ENCODE measurements at regions not wholly inside any gene's neighbourhood (a gene's known extent, or its start where the extent isn't known, plus 50 kb on each side); places are given as distances from the start of the nearest gene placed in this dataset.
"Not testable (repeated sequence)": the region's sequence is repeated elsewhere in the genome, so short reads cannot be mapped to it uniquely, and the experiment has no call there.

DNA sequence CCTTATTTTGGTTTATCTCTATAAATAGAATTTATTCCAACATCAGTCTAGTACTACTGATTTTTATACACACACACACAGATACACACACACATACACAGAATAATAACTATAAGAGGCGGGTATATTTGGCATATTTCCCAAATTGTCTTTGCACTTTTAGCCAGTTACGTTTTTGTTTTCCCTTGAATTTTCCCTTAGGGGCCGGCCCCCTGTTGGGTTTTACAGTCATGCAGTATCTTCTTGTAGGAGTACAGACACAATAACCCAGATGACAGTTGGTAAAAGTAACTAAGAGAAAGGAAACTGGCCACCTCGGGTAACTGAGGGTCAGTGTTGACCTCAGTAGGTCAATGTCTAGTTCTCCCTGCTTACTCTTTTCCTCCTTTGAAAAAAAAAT is 50.9 kb downstream of the DISP1 start:
- no peak for DNase-seq

DNA sequence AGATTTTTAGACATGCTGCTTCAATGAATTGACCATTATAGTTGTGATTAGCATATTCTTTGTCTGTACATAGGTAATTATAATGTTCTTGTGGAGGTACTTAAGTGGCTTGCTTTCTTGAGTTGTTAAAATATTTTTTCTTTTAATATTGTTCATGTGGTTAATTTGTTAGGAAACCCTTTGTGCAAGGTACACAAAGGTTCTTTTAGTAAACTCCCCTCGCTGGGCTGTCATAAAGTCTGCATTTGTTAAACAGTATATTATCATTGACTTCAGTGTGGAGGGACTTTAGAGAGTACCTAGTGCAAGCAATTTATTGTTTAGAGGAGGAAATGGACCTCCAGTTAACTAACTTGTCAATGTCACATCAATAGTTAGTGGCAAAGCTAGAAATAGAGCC is 52.5 kb downstream of the DISP1 start:
- no peak for DNase-seq

DNA sequence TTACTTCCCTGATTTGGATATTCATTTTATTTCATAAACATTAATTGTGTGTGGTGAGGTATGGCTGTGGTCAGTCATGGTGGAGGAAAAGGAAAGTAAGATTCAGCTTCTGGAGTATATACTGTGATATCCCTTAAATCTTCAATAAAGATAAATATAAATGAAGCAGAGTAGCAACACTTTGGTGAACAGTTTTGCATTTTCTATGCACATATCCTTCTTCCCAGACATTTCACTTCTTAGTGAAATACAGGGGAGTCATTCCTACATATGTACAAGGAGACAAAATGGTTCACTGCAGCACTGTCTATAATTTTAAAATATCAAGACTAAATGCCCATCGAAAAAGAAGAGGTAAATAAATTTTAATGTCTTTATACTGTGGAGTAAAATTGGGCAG is 61.3 kb downstream of the DISP1 start:
- DNase-seq: no peak

DNA sequence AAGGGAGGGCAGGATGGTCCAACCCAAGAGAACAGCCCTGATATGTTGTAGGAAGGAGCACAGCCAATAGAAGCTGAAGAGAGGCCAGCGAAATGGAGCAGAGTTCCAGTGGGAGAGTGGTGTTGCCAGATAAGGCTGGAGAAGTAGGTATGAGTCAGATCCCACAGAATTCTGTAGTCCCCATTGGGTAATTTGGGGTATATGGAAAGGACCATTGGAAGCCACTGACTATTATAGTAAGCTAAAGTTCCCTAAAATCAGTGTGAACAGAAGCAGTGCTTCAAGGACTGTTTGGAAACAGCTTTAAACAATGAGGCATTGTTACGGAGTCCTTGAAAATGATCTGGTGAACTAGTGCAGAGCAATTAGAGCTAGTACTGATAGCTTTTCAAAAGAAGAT is 63.0 kb downstream of the DISP1 start:
- DNase-seq: peak; percentile 9

DNA sequence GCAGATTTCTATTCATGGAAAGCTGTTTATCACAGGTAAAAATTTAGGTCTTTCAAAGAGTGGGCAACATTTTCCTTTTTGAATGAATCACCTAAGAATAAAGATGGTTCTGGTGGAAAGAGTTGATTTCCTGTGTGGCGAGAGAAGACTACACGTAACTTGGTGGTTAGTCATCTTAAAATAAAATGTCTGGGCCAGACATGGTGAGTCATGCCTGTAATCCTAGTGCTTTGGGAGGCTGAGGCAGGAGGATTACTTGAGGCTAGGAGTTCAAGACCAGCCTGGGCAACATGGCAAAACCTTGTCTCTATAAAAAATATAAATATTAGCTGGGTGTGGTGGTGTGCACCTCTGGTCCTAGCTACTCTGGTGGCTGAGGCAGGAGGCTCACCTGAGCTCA is 65.7 kb downstream of the DISP1 start:
- DNase-seq: no peak

DNA sequence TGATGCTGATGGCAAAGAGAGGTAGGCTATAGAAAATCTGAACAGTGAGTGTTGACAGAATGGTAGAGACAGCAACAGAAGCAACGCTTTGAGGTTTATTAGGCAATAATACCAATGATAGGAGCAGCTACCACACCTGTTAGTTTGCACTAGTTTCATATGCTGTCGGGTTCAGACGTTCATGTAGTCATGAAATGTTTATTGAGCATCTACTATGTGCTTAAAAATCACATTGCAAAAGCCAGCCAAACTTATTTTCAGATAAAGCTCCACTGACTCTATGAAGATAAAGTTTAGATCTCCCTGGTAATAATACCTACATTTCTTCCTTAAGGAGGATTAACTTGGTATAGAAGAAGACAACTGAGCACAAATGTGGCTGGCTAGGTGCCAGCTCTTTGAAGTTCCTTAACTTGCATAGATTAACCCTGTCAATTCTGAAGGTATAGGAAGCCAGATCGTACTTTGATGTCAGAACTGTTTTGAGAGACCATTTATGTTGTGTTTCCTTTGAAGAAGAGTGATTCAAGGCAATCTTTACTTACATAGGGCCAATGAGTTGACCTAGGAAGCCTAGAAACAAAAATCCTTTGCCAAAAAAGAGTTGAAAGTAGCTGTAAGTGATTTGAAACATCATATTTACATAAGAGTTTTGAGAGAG is 71.5 kb downstream of the DISP1 start:
- no peak for DNase-seq

DNA sequence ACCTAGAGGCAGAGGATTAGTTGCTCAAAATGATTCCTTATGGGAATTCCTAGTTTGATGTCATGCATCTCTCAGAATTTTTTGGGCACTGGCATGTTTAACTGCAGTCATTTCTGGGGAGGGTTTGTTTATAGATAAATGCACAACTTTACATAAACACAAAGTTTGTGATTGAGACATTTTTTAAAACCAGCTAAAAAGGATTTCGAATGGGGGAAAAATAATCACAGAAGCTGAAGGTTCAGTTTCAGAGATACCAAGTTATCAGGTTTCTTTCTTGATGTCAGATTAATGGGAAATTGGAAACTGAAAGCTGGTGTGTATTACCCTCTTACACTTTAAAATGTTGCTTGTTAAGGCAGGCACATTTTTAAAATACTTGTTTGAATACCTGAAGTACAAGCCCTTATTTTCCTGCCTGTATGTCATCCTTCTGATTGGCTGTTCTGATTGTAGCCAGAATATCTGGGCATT is 72.1 kb downstream of the DISP1 start:
- no peak for DNase-seq

GRCh38 chr1:222889440-222889839 is 74.6 kb downstream of the DISP1 start:
- DNase-seq: no peak

- no peak for DNase-seq
Observed at GRCh38 chr1:222890716-222891115, 75.9 kb downstream of the DISP1 start.

DNA sequence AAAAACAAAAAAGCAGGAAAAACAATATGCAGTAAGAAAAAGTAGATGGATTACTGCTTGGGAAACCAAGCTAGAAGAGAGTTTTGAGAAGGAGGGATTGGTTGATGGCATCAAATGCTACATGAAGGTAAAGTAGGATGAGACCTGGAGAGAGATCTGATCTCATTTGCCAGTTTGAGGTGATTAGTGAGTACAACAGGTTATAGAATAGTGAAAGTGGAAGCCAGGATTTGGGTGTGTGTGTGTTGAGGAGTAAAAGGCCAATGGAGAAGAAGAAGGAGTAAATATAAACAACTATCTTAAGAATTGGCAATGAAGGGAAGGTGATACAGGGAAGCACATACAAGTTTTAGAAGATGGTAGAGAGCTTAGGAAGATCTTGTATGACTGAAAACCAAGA is 76.7 kb downstream of the DISP1 start:
- DNase-seq: no peak

DNA sequence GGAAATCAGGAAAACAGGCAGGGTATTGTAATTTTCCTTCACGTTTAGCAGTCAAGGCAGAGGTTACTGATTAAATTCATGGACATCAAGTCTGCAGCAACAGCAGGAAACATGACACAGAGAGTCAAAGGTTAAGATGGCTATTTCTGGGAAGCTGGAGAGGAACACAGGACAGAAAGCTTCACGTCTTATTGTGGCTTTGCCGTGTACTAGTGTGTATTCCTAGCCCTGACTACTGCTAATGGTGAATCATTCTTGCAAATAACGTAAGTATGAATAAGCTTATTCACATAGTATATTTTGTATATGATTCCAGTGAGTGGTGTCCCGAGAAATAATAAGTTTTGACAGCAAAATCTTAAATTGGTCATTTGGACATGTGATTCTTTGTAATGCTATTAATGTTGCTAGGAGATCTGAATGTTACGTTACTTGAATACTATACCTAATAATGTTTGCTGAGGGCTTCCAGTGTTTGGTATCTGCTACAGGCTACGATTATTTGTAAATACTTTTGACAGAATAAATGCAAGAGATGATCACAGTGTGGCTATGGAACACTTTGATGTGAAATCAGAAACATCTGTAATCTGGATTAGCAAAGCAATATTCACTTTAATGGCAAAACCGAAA is 77.4 kb downstream of the DISP1 start:
- DNase-seq: no peak

DNA sequence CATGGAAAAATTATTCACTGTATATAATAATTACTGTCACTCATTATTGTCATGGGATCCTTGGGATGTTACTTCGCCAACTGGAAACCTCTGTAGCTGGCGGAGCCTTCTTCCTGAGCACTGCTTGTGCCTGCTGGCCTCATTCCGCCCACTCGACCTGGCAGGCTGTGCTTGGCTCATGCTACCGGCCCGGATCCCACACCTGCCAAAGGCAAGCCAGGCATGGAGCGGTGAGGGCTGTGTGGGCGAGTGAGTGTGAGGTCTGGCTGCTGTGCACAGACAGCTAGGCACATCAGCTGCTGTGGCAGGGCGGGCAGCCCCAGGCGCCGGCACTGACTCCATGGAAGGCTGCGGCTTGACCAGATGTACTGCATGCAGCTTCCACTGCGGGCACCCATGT is 78.4 kb downstream of the DISP1 start:
- no peak for DNase-seq

- DNase-seq: no peak
Observed at GRCh38 chr1:222894331-222894730, 79.5 kb downstream of the DISP1 start.

DNA sequence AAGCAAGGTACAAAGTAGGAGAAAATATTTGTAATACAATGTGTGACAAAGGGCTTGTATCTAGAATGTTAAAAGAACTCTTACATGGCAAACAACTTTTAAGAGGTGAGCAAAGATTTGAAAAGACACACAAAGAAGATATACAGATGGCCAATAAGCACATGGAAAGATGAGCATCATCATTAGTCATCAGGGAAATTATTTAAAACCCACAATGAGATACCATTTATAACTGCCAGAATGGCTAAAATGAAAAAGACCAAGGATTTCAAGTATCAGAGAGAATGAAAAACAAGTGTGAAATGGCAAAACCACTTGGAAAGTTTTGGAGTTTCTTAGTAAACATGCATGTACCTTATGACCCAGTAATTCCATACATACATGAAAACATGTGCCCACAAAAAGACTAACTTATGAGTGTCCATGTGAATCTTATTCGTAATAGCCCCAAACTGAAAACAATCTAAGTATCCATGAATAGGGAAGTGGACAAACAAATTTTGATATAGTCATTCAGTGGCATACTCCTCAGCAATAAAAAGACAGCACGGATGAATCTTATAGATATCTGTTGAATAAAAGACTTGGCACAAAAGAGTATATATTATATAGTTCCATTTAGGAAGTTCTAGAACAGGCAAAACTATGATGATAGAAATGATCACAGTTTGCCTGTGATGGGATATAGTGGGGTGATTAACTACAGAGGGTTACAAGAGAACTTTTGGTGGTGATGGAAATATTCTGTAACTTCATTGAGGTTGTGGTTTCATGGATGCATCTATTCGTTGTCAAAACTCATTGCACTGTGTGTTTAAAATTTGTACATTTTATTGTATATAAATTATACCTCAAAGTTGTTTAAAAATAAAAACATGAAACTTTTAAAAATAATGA is 82.0 kb downstream of the DISP1 start:
- no peak for DNase-seq

DNA sequence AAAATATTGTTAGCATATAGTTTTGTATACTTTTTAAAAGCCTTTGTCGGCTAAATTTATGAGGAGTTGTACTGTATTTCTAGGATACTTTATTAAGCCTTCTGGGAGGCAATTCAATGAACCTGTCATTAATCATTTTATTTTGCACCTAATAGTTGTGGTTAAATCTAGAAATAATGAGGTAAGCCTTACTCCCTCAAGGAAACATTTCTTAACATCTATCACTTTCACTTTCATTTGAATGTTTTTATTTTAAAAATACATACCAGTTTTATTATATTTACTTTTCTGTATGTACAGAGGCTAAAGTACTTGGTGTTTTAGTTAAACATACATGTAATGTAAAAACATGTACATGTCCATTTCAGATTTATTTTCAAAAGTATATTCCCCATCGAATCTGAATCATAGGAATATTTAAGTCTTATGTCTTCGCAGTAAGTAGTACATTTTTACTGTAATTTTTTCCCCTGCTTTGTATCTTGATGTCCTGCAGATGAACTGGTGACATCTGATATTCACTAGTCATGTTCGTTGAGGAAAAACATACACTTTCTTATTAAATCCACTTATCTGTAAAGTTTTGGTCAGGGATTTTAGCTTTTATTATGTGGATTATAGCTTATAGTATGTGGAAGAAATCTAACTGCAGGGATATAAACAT is 82.8 kb downstream of the DISP1 start:
- no peak for DNase-seq

DNA sequence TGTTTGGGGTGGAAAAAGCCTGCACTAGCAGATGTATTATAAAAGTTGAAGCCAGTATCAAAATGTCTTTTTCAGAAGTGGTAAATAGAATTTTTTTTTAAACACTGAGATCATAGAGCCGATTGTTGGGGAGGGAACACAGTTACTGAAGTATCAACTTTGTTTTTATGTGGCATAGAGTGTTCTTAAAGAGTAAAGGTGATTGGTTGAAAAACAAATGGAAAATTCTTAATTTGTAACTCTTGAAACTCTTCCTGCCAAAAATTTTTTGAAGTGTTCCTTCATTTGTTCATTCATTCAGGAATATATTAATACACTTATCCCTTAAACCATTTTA is 83.3 kb downstream of the DISP1 start:
- no peak for DNase-seq

DNA sequence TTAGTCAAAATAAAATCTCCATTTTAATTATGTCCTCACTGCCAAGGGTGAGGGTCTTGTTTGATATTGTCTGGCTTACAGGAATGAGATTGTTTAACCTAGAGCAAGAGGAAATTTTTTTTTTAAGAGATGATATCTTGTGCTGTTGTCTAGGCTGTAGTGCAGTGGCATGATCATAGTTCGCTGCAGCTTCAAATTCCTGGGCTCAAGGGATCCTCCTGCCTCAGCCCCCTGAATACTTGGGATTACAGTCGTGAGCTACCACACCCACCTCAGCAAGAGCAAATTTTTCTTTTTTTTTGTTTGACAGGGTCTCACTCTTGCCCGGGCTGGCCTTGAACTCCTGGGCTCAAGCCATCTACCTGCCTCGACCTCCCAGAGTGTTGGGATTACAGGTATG is 84.6 kb downstream of the DISP1 start:
- DNase-seq: no peak

GRCh38 chr1:222904451-222904850 is 89.6 kb downstream of the DISP1 start:
- no peak for DNase-seq

DNA sequence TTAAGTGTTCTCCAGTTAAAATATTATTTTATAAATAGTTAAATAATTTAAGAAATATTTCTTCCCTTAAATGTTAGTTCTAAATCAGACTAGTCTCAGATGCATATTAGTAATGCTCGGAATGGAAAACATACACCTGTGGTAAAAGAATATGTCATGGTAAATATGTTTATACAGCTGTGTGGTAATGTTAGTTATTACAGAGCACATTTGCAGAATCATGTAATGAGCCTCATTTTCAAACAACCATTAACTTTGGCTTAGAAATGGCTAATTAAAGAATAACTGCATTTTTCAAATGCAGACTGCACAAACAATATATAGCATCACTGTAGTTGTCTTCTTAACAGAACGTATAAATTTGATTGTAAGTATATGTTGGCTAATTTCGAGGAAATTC is 90.3 kb downstream of the DISP1 start:
- DNase-seq: no peak

DNA sequence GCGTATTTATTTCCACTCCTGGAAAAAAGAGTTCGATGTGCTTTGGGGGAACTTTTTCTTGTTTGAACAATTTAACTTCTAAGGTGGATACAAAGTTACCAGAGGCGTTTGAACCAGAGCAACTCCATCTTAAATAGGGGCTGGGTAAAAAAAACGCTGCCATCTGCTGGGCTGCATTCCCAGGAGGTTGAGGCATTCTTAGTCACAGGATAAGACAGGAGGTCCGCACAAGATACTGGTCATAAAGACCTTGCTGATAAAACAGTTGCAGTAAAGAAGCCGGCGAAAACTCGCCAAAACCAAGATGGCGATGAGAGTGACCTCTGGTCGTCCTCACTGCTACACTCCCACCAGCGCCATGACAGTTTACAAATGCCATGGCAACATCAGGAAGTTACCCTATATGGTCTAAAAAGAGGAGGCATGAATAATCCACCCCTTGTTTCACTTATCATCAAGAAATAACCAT is 91.5 kb downstream of the DISP1 start:
- not testable (repeated sequence) for DNase-seq

GRCh38 chr1:222909586-222909985 is 94.7 kb downstream of the DISP1 start:
- no peak for DNase-seq

GRCh38 chr1:222910699-222911098 is 95.9 kb downstream of the DISP1 start:
- no peak for DNase-seq

- DNase-seq: no peak
Observed at GRCh38 chr1:222911866-222912265, 97.0 kb downstream of the DISP1 start.
